ENCODE measurements at regions not wholly inside any gene's neighbourhood (a gene's known extent, or its start where the extent isn't known, plus 50 kb on each side); places are given as distances from the start of the nearest gene placed in this dataset.

- no peak for DNase-seq (ENCODE audit: low read depth in 2 of 2)
Observed at GRCh38 chr5:68479524-68479923, 264.0 kb downstream of the PIK3R1 start.

GRCh38 chr5:68480335-68480940 is 264.9 kb downstream of the PIK3R1 start:
- no peak for DNase-seq (ENCODE audit: low read depth in 2 of 2)

GRCh38 chr5:68482199-68482598 is 266.6 kb downstream of the PIK3R1 start:
- no peak for DNase-seq (ENCODE audit: low read depth in 2 of 2)

GRCh38 chr5:68484307-68485068 is 268.9 kb downstream of the PIK3R1 start:
- DNase-seq (ENCODE audit: low read depth in 2 of 2) = no peak

- DNase-seq (ENCODE audit: low read depth in 2 of 2) = no peak
Observed at GRCh38 chr5:68489556-68489955, 274.0 kb downstream of the PIK3R1 start.

- no peak for DNase-seq (ENCODE audit: low read depth in 2 of 2)
Observed at GRCh38 chr5:68490406-68490805, 274.9 kb downstream of the PIK3R1 start.

- no peak for DNase-seq (ENCODE audit: low read depth in 2 of 2)
Observed at GRCh38 chr5:68494771-68495170, 279.2 kb downstream of the PIK3R1 start.

- DNase-seq (ENCODE audit: low read depth in 2 of 2) = no peak
Observed at GRCh38 chr5:68499987-68500386, 284.4 kb downstream of the PIK3R1 start.

GRCh38 chr5:68500813-68501212 is 285.3 kb downstream of the PIK3R1 start:
- DNase-seq (ENCODE audit: low read depth in 2 of 2) = no peak

GRCh38 chr5:68502531-68502930 is 287.0 kb downstream of the PIK3R1 start:
- DNase-seq (ENCODE audit: low read depth in 2 of 2) = no peak

- DNase-seq (ENCODE audit: low read depth in 2 of 2) = no peak
Observed at GRCh38 chr5:68504306-68504705, 288.8 kb downstream of the PIK3R1 start.

GRCh38 chr5:68505917-68506860 is 290.6 kb downstream of the PIK3R1 start:
- DNase-seq (ENCODE audit: low read depth in 2 of 2) = no peak

GRCh38 chr5:68515514-68515913 is 300.0 kb downstream of the PIK3R1 start:
- DNase-seq (ENCODE audit: low read depth in 2 of 2) = no peak

GRCh38 chr5:68518286-68518685 is 302.7 kb downstream of the PIK3R1 start:
- no peak for DNase-seq (ENCODE audit: low read depth in 2 of 2)

GRCh38 chr5:68519143-68519542 is 303.6 kb downstream of the PIK3R1 start:
- no peak for DNase-seq (ENCODE audit: low read depth in 2 of 2)

- no peak for DNase-seq (ENCODE audit: low read depth in 2 of 2)
Observed at GRCh38 chr5:68521776-68522175, 306.2 kb downstream of the PIK3R1 start.

- no peak for DNase-seq (ENCODE audit: low read depth in 2 of 2)
Observed at GRCh38 chr5:68522863-68523262, 307.3 kb downstream of the PIK3R1 start.

- DNase-seq (ENCODE audit: low read depth in 2 of 2) = no peak
Observed at GRCh38 chr5:68528821-68529273, 313.3 kb downstream of the PIK3R1 start.

GRCh38 chr5:68529581-68529980 is 314.0 kb downstream of the PIK3R1 start:
- no peak for DNase-seq (ENCODE audit: low read depth in 2 of 2)

GRCh38 chr5:68531970-68532369 is 316.4 kb downstream of the PIK3R1 start:
- no peak for DNase-seq (ENCODE audit: low read depth in 2 of 2)

GRCh38 chr5:68533051-68533450 is 317.5 kb downstream of the PIK3R1 start:
- no peak for DNase-seq (ENCODE audit: low read depth in 2 of 2)

GRCh38 chr5:68533571-68534084 is 318.1 kb downstream of the PIK3R1 start:
- DNase-seq (ENCODE audit: low read depth in 2 of 2) = no peak
